ENCODE measurements at regions not wholly inside any gene's neighbourhood (a gene's known extent, or its start where the extent isn't known, plus 50 kb on each side); places are given as distances from the start of the nearest gene placed in this dataset.
A peak's percentile ranks its signal among the peaks of the same experiment; 100 is the strongest.

- DNase-seq (ENCODE audit: low read depth in 3 of 3), result peak in 1 of 3 donors; percentile 1
These were observed 146.2 kb downstream of the ENGASE start for GRCh38 chr17:79220713-79221291.

- no peak for DNase-seq (ENCODE audit: low read depth in 3 of 3)
These were observed 145.6 kb downstream of the ENGASE start for GRCh38 chr17:79220201-79220712.

GRCh38 chr17:79219208-79219935 is 144.7 kb downstream of the ENGASE start:
- no peak for DNase-seq (ENCODE audit: low read depth in 3 of 3)

- DNase-seq (ENCODE audit: low read depth in 3 of 3), result no peak
These were observed 144.2 kb downstream of the ENGASE start for GRCh38 chr17:79218825-79219200.

- DNase-seq (ENCODE audit: low read depth in 3 of 3), result no peak
These were observed 143.7 kb downstream of the ENGASE start for GRCh38 chr17:79218175-79218824.

- no peak for DNase-seq (ENCODE audit: low read depth in 3 of 3)
These were observed 143.0 kb downstream of the ENGASE start for GRCh38 chr17:79217473-79218135.

- no peak for DNase-seq (ENCODE audit: low read depth in 3 of 3)
These were observed 142.2 kb downstream of the ENGASE start for GRCh38 chr17:79216826-79217225.

- no peak for DNase-seq (ENCODE audit: low read depth in 3 of 3)
These were observed 141.8 kb downstream of the ENGASE start for GRCh38 chr17:79216391-79216790.

GRCh38 chr17:79215631-79216030 is 141.0 kb downstream of the ENGASE start:
- no peak for DNase-seq (ENCODE audit: low read depth in 3 of 3)

- no peak for DNase-seq (ENCODE audit: low read depth in 3 of 3)
These were observed 140.4 kb downstream of the ENGASE start for GRCh38 chr17:79214940-79215604.

- DNase-seq (ENCODE audit: low read depth in 3 of 3), result no peak
These were observed 139.8 kb downstream of the ENGASE start for GRCh38 chr17:79214459-79214858.

GRCh38 chr17:79213305-79213704 is 138.7 kb downstream of the ENGASE start:
- DNase-seq (ENCODE audit: low read depth in 3 of 3), result no peak

- no peak for DNase-seq (ENCODE audit: low read depth in 3 of 3)
These were observed 137.8 kb downstream of the ENGASE start for GRCh38 chr17:79212149-79213087.

- DNase-seq (ENCODE audit: low read depth in 3 of 3), result no peak
These were observed 136.6 kb downstream of the ENGASE start for GRCh38 chr17:79211061-79211770.

- DNase-seq (ENCODE audit: low read depth in 3 of 3), result no peak
These were observed 136.0 kb downstream of the ENGASE start for GRCh38 chr17:79210638-79211037.

GRCh38 chr17:79207960-79208359 is 133.3 kb downstream of the ENGASE start:
- no peak for DNase-seq (ENCODE audit: low read depth in 3 of 3)

GRCh38 chr17:79205688-79206205 is 131.1 kb downstream of the ENGASE start:
- no peak for DNase-seq (ENCODE audit: low read depth in 3 of 3)

- DNase-seq (ENCODE audit: low read depth in 3 of 3), result no peak
These were observed 129.6 kb downstream of the ENGASE start for GRCh38 chr17:79204261-79204660.

- DNase-seq (ENCODE audit: low read depth in 3 of 3), result no peak
These were observed 129.0 kb downstream of the ENGASE start for GRCh38 chr17:79203657-79204056.

GRCh38 chr17:79203016-79203415 is 128.4 kb downstream of the ENGASE start:
- DNase-seq (ENCODE audit: low read depth in 3 of 3), result no peak

Data from stimulated activated CD4-positive, alpha-beta T cell treated with anti-CD3 and anti-CD28 coated beads, TNF-alpha, amount 100 ng/mL, for 48 hours (primary cell).